Erythroblast (primary cell): ENCODE measurements at regions not wholly inside any gene's neighbourhood (a gene's known extent, or its start where the extent isn't known, plus 50 kb on each side); places are given as distances from the start of the nearest gene placed in this dataset.

Source experiments
- DNase-seq, 2 experiments: peaks; one replicate each; lab custom pipeline; 2025; lab: John Stamatoyannopoulos, UW
- GATA1 ChIP-seq: IDR thresholded peaks from 2 replicates; pipeline ENCODE4 v1.6.1; 2011; ENCODE audit warnings: low read depth, mild to moderate bottlenecking, control low read depth, low read length, moderate library complexity
- POLR2A ChIP-seq: IDR thresholded peaks from 2 replicates; pipeline ENCODE4 v1.6.1; 2011; ENCODE audit warnings: mild to moderate bottlenecking, low read length

DNA sequence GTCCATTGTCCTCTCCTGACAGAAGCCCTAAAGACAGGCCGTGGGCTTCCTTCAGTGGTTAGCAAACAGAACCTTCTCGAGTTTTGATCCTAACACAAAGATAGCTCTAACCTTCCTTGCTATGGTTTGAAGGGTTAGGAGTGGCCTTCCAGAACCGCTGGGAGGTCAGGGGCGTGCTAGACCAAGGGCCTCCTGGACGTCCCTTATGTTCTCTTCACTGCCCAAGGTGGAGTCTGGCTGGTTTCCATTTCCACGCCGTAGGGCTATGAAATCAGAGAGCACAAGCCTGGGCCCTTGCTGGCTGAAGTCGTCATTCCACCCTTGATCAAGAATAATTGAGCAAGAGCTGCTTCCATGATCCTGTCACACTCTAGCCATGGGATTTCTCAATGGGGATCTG, 475.1 kb downstream of the SHQ1 start:
- DNase-seq: no peak
- TF ChIP-seq GATA1 (no peak), POLR2A (no peak)

- no peak for TF ChIP-seq POLR2A
- no peak for TF ChIP-seq GATA1
- DNase-seq: no peak
Measured at GRCh38 chr3:72372161-72372560, 476.1 kb downstream of the SHQ1 start.

DNA sequence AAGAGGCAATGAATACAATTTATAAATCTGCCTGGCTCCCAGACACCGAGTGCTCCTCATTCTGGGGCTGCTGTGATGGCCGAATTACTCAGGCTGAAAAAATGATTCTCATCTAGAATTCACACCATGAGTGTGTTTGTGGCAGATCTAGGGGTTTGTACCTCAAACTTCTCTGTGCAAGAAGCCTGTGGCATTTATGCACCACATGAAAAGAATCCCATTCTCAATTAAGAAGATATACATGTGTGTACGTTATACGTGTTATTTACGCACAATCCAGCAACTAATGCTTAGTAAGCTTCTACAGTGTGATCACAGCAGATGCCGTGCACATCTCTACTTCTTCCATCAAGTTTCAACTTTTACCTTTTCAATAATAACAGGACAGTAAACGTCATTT, 476.8 kb downstream of the SHQ1 start:
- TF ChIP-seq POLR2A (no peak), GATA1 (no peak)
- no peak for DNase-seq

DNA sequence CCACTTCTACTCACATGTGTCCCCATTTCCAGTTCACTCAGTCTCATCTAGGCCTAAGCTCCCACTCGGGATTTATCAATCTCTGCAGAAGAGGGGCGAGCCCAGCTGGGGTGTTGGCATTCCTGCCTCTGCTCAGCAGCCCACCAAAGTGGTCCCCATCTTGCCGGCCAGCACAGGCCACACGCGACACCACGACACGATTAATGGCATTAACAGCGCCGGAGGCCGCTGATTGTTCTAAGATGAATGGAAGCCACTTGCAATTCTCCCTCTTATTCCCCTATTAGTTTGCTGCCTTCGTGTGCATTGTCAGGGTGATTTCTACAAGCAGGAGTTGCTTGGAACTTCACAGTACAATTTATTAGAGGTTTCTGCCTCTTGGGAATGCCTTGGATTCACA, 477.3 kb downstream of the SHQ1 start:
- no peak for TF ChIP-seq POLR2A
- TF ChIP-seq GATA1: no peak
- DNase-seq: no peak

GRCh38 chr3:72369681-72370080, 478.6 kb downstream of the SHQ1 start:
- DNase-seq: no peak
- TF ChIP-seq POLR2A (no peak), GATA1 (no peak)

DNA sequence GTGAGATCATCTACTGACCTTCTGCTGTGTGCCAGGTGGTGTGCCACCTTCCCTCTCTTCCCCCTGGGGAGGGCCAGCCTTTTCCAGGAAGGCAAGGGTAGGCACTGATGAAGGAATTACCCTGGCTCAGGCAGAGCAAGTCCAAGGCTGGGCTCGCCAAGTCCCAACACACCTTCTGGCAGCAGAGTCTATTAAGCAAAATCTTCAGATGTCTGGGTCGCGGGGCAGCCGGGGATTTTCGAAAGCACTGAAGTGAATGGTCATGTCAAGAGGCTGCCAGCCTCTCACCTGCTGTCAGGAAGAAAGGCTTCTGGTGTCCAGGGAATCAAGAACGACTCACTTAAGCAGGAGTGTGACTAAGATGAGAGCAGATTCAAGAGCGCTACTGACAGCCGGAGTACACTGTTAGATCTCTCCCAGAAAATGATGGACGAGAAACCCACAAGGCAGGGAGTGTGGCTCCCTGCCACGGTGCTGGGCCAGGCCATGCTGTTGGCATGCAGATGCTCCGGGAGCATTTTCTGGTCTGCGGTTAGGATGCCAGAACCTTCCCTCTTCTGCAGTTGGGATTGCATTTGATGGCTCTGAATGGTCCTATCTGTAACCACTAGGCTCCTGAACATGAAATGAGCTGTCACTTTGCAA, 479.8 kb downstream of the SHQ1 start:
- TF ChIP-seq GATA1 (no peak), POLR2A (no peak)
- no peak for DNase-seq

DNA sequence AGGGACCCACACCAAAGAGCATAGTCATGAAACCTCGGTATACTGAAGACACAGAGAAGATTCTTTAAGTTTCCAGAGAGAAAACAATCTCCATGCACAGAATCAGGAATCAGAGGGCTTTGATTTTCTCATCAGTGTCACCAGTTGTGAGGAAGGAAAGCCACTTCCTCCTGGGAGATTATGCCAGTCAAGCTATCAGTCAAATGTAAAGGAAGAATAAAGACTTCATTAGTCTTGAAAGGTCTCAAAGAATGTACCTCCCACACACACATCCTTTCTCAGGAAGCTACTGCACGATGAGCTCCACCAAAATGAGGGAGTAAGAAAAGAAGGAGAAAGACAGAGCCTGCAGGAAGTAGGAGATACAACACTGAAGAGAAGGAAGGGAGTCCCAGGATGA, 486.3 kb downstream of the SHQ1 start:
- TF ChIP-seq GATA1: no peak
- no peak for TF ChIP-seq POLR2A

GRCh38 chr3:72359743-72360142, 488.5 kb downstream of the SHQ1 start:
- no peak for TF ChIP-seq GATA1
- no peak for TF ChIP-seq POLR2A
- no peak for DNase-seq

More for the DNA sequence above, 486.3 kb downstream of the SHQ1 start:
- no peak for DNase-seq

- TF ChIP-seq POLR2A (no peak), GATA1 (no peak)
- no peak for DNase-seq
Measured at GRCh38 chr3:72355168-72355567, 493.1 kb downstream of the SHQ1 start.

DNA sequence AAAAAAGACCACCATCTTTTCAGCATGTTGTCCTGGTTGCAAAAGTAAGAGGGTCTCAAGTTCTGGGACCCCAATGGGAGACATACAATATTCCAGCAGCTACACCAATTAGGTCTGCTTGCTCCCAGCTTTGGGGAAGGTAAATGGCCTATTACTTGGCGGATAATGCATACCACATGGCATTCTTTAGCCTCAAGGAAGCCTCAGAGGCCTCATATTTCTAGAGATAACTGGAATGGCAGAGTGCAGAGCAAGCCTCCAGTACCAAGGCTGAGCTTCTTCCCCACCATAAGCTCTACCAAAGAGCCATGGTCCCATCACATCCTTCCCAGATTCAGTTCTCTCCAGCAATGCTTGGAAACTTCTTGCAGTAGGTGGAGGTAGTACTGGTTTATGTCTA, 493.8 kb downstream of the SHQ1 start:
- no peak for TF ChIP-seq POLR2A
- TF ChIP-seq GATA1: no peak

DNA sequence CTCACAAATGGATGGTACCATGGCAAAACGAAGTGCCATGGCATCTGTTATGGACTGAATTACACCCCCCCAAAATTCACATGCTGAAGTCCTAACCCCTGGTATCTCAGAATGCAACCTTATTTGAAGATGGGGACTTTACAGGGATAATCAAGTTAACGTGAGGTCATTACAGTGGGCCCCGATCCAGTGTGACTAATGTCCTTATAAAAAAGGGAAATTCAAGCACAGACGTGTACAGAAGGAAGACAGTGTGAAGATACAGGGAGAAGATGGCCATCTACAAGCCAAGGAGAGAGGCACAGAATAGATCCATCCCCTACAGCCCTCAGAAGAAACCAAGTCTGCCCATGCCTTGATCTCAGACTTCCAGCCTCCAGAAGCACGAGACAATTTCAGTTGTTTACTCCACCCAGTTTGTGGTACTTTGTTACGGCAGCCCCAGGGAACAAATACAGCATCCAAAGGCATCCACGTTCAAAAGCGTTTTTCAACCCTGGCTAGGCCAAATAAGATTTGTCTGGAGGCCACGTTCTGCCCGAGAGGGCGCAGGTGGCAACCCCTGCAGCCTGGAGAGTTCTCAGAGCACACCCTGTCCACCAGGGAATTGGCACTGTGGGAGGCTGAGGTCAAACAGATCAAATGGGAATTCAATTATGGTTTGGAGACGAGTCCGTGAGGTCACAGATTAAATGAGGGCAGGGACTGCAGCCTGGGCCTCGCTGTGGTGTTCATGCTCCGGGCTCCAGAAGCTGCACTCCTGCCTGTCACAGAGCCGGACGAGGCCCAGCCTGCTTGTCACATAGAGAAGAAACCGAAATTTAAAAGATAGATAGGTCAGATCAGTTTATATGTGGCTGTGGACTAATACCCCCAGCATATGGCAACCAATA, 494.8 kb downstream of the SHQ1 start:
- no peak for DNase-seq
- TF ChIP-seq GATA1 (no peak), POLR2A (no peak)

More for the DNA sequence above, 493.8 kb downstream of the SHQ1 start:
- DNase-seq: no peak

DNA sequence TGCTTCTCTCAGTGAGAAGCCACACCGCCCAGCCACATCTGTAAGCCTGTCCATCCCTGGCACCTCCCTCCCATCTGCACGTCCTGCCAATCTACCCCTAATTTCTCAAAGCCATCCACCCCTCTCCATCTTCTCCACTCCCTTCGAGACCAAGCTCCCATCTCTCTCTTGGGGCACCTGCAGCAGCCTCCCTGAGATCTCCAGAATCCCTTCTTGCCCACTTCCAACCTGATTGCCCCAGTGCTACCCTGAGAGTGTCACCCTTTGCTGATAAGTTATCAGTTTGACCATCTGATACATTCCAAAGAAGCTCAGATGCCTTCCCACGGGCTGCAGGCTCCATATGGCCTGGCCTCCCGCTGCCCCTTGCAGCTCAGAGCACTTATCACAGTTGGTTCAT, 496.1 kb downstream of the SHQ1 start:
- DNase-seq: no peak
- TF ChIP-seq POLR2A (no peak), GATA1 (no peak)

- no peak for TF ChIP-seq GATA1
- TF ChIP-seq POLR2A: no peak
- DNase-seq: no peak
Measured at GRCh38 chr3:72351536-72351935, 496.7 kb downstream of the SHQ1 start.

DNA sequence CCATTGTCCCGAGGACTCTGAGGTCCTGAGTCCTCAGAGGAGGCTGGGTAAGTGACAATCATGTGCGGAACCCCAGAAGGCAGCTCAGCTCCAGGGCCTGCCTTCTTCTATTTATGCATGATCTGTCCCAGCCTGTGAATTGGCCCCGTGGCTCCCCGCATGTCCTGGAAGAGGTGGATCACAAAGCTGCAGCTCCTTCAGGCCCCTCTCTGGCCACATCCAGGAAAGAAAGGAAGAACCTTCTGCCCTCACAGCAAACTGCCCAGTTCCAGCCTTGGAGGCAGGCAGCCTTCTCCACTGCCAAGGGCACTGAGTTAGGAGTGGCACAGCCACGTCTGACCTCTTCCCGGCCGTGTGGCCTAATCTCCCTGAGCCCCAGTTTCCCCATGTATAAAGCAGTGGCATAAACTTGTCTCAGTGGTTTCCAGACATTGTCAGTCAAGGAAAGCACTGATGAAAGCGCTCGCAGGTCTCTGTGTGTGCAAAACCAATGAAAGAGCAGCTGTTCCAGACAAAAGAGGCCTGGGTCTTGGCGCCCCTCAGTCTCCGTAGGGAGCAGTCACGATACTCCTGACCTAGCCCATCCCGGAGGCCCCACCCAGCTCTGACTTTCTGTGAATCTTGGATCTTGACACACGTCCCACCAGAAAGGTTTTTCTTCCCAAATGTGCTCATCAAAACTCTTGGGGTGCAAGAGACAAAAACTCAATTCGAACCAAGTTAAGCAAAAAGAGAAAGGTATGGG, 497.3 kb downstream of the SHQ1 start:
- no peak for DNase-seq
- TF ChIP-seq GATA1 (no peak), POLR2A (no peak)
